Endodermal cell (in vitro differentiated cells): ENCODE measurements at regions not wholly inside any gene's neighbourhood (a gene's known extent, or its start where the extent isn't known, plus 50 kb on each side); places are given as distances from the start of the nearest gene placed in this dataset.

Experiments
- DNase-seq: peaks from one replicate; pipeline ENCODE4 v3.0.0-alpha.2; 2017
- H3K27ac ChIP-seq: 2 replicates; pipeline ENCODE4 v1.5.1; 2013; ENCODE audit warnings: mild to moderate bottlenecking, low read depth, low read length, moderate library complexity
- H3K27me3 ChIP-seq: 2 replicates; pipeline ENCODE4 v1.6.1; 2013; ENCODE audit warnings: mild to moderate bottlenecking, low read length, moderate library complexity; ENCODE audit not compliant: insufficient read depth, control insufficient read depth, poor library complexity, severe bottlenecking
- H3K36me3 ChIP-seq: 2 replicates; pipeline ENCODE4 v1.7.0; 2013; ENCODE audit warnings: mild to moderate bottlenecking, low read length, moderate library complexity; ENCODE audit not compliant: control insufficient read depth, insufficient read depth
- H3K4me1 ChIP-seq: one replicate; pipeline ENCODE4 v1.7.0; 2013; ENCODE audit warnings: low read length; ENCODE audit not compliant: control insufficient read depth, insufficient read depth
- H3K4me3 ChIP-seq: 2 replicates; pipeline ENCODE4 v1.5.1; 2013; ENCODE audit warnings: mild to moderate bottlenecking, low read length, moderate library complexity
- H3K9ac ChIP-seq: 2 replicates; pipeline ENCODE4 v1.6.1; 2013; ENCODE audit warnings: mild to moderate bottlenecking, low read length, moderate library complexity; ENCODE audit not compliant: poor library complexity, severe bottlenecking; ENCODE audit errors: extremely low read depth
- H3K9me3 ChIP-seq: 2 replicates; pipeline ENCODE4 v1.6.1; 2013; ENCODE audit warnings: mild to moderate bottlenecking, low read length, moderate library complexity; ENCODE audit not compliant: control insufficient read depth
- H3K27ac Mint-ChIP-seq: 2 replicates; pipeline ENCODE4 v1.8.0; 2020; ENCODE audit warnings: mixed read lengths
- H3K27me3 Mint-ChIP-seq: 2 replicates; pipeline ENCODE4 v1.8.0; 2021; ENCODE audit warnings: mild to moderate bottlenecking, mixed read lengths; ENCODE audit not compliant: insufficient read depth
- H3K36me3 Mint-ChIP-seq: 2 replicates; pipeline ENCODE4 v1.8.0; 2020; ENCODE audit warnings: low read depth, mixed read lengths
- H3K4me1 Mint-ChIP-seq: 2 replicates; pipeline ENCODE4 v1.8.0; 2020; ENCODE audit warnings: mixed read lengths
- H3K4me3 Mint-ChIP-seq: 2 replicates; pipeline ENCODE4 v1.8.0; 2020; ENCODE audit warnings: mild to moderate bottlenecking, moderate library complexity, mixed read lengths
- H3K9me3 Mint-ChIP-seq: 2 replicates; pipeline ENCODE4 v1.8.0; 2020; ENCODE audit warnings: mild to moderate bottlenecking, mixed read lengths
- CTCF ChIP-seq: fragments of 200-600 bp; sonication (generic); conservative IDR thresholded peaks from 2 replicates; pipeline ENCODE4 v1.5.0; 2021; ENCODE audit warnings: antibody characterized with exemption, mild to moderate bottlenecking
- WGBS, 2 experiments: methylation state at CpG; one replicate each; pipeline versions ENCODE4 v1.1.5 to v1.1.7; 2013; ENCODE audit warnings: missing lambda C conversion rate in 2 of 2, mixed read lengths in 1 of 2; ENCODE audit not compliant: insufficient coverage in 1 of 2, insufficient read length in 1 of 2; 5-methylcytosine and 5-hydroxymethylcytosine counted together

GRCh38 chr13:65529541-65529940 is 1700.6 kb downstream of the PCDH9 start:
- WGBS, 2 experiments, result 94 to 100% methylated on average over 4 of the region's 4 CpGs
- Mint-ChIP-seq H3K4me1 (peaks cover 20% of the 10 kb centered on the region), H3K27me3 (no peaks in the 10 kb centered on the region)

GRCh38 chr13:65508745-65509144 is 1721.4 kb downstream of the PCDH9 start:
- H3K4me1 Mint-ChIP-seq, result no peaks in the 10 kb centered on the region
- TF ChIP-seq CTCF, result no peak
- no peak overlapping the region for H3K27ac Mint-ChIP-seq
- H3K9me3 Mint-ChIP-seq, result no peaks in the 10 kb centered on the region
- Histone ChIP-seq H3K4me1 (no peaks in the 10 kb centered on the region), H3K27me3 (no peaks in the 10 kb centered on the region), H3K27ac (no peak overlapping the region), H3K36me3 (no peaks in the 10 kb centered on the region), H3K9ac (no peak overlapping the region), H3K9me3 (no peaks in the 10 kb centered on the region), H3K4me3 (no peak overlapping the region)
- no peaks in the 10 kb centered on the region for H3K27me3 Mint-ChIP-seq
- no peak for DNase-seq
- H3K4me3 Mint-ChIP-seq, result no peak overlapping the region
- no peaks in the 10 kb centered on the region for H3K36me3 Mint-ChIP-seq

More at GRCh38 chr13:65529541-65529940, 1700.6 kb downstream of the PCDH9 start:
- Histone ChIP-seq H3K4me1 (peaks cover 7% of the 10 kb centered on the region), H3K9ac (no peak overlapping the region), H3K27ac (no peak overlapping the region), H3K9me3 (no peaks in the 10 kb centered on the region), H3K36me3 (no peaks in the 10 kb centered on the region), H3K4me3 (no peak overlapping the region), H3K27me3 (no peaks in the 10 kb centered on the region)
- TF ChIP-seq CTCF, result no peak
- Mint-ChIP-seq H3K27ac (no peak overlapping the region), H3K4me3 (no peak overlapping the region), H3K36me3 (no peaks in the 10 kb centered on the region), H3K9me3 (no peaks in the 10 kb centered on the region)
- no peak for DNase-seq

GRCh38 chr13:65508338-65508737 is 1721.8 kb downstream of the PCDH9 start:
- Histone ChIP-seq H3K4me1 (no peaks in the 10 kb centered on the region), H3K4me3 (no peak overlapping the region), H3K27ac (no peak overlapping the region), H3K9ac (no peak overlapping the region), H3K9me3 (no peaks in the 10 kb centered on the region), H3K27me3 (no peaks in the 10 kb centered on the region), H3K36me3 (no peaks in the 10 kb centered on the region)
- H3K9me3 Mint-ChIP-seq, result no peaks in the 10 kb centered on the region
- DNase-seq, result no peak
- no peaks in the 10 kb centered on the region for H3K36me3 Mint-ChIP-seq
- no peak overlapping the region for H3K4me3 Mint-ChIP-seq
- no peaks in the 10 kb centered on the region for H3K4me1 Mint-ChIP-seq
- TF ChIP-seq CTCF, result no peak
- H3K27ac Mint-ChIP-seq, result no peak overlapping the region
- H3K27me3 Mint-ChIP-seq, result no peaks in the 10 kb centered on the region
